K562 (cell line): ENCODE measurements at regions not wholly inside any gene's neighbourhood (a gene's known extent, or its start where the extent isn't known, plus 50 kb on each side); places are given as distances from the start of the nearest gene placed in this dataset.

Experiments
- ATAC-seq: fragments of 200-7000 bp; cut with Tn5 transposase; 3 replicates; pipeline ENCODE4 v1.9.1; 2020; ENCODE audit warnings: moderate library complexity
- BruUV-seq: library from RNA; stranded (reverse); fragments of 400-500 nt; replicated peaks from 2 replicates; lab custom pipeline; 2021; lab: Mats Ljungman, UMichigan
- CTCF ChIA-PET: fragments of 300-600 bp; formaldehyde crosslinking; extraction: SDS; loops from one replicate; lab custom pipeline; 2021; ENCODE audit warnings: low intra/inter-chr PET ratio; lab: Yijun Ruan, JAX
- POLR2A ChIA-PET: fragments of 300-600, 350-650 bp; sonication (Branson Sonifier 250); formaldehyde crosslinking; extraction: SDS; loops from one replicate; lab custom pipeline; 2021; ENCODE audit warnings: antibody characterized with exemption, inconsistent platforms; lab: Yijun Ruan, JAX
- DNase-seq, 4 experiments: peaks; one replicate each; pipeline versions ENCODE4 v3.0.0 to v3.0.0-alpha.2; 2011 to 2018; ENCODE audit warnings: low spot score in 3 of 4, mixed read lengths in 3 of 4; ENCODE audit errors: extremely low read depth in 1 of 4
- FAIRE-seq: peaks from 2 replicates; lab custom pipeline; 2011; peaks lifted over from hg19 to GRCh38; lab: Jason Lieb, UNC
- H2AFZ ChIP-seq: 2 replicates; pipeline ENCODE4 v1.6.0; 2011; ENCODE audit warnings: low read depth, low read length, control low read depth, inconsistent platforms
- H3K27ac ChIP-seq: fragments of 200-600 bp; 3 replicates; pipeline ENCODE4 v1.8.0; 2011; ENCODE audit warnings: low read depth, mild to moderate bottlenecking, control low read depth, inconsistent platforms, low read length, moderate library complexity, mixed read lengths; ENCODE audit errors: extremely low read depth
- H3K27me3 ChIP-seq, 2 experiments: fragments of 300-600 bp in 1 of 2; 2 replicates in 1 of 2; 3 replicates in 1 of 2; pipeline versions ENCODE4 v1.6.0 to v1.8.0; 2011; ENCODE audit warnings: inconsistent platforms in 2 of 2, low read length in 2 of 2, mild to moderate bottlenecking in 1 of 2, mixed read lengths in 1 of 2, moderate library complexity in 1 of 2; ENCODE audit not compliant: control insufficient read depth in 2 of 2, insufficient read depth in 2 of 2
- H3K36me3 ChIP-seq: fragments of 300-600 bp; 3 replicates; pipeline ENCODE4 v1.8.0; 2011; ENCODE audit warnings: mild to moderate bottlenecking, low read length, inconsistent platforms; ENCODE audit not compliant: control insufficient read depth, insufficient read depth
- H3K4me1 ChIP-seq, 2 experiments: fragments of 200-600 bp in 1 of 2; replicated peaks in 1 of 2; 2 replicates in 1 of 2; 3 replicates in 1 of 2; pipeline versions ENCODE4 v1.5.1 to v1.8.0; 2011; ENCODE audit warnings: inconsistent platforms in 2 of 2, low read length in 2 of 2, mild to moderate bottlenecking in 1 of 2, mixed read lengths in 1 of 2, moderate library complexity in 1 of 2; ENCODE audit not compliant: control insufficient read depth in 2 of 2, insufficient read depth in 2 of 2
- H3K4me2 ChIP-seq: 2 replicates; pipeline ENCODE4 v1.6.1; 2011; ENCODE audit warnings: low read length, control low read depth, inconsistent platforms, mixed read lengths; ENCODE audit not compliant: insufficient read depth
- H3K4me3 ChIP-seq: fragments of 200-600 bp; sonication (generic), shearing (Covaris generic); 2 replicates; pipeline ENCODE4 v1.5.1; 2016; ENCODE audit warnings: control low read depth, inconsistent platforms
- H3K79me2 ChIP-seq: fragments of 200-600 bp; 3 replicates; pipeline ENCODE4 v1.8.0; 2011; ENCODE audit warnings: low read length, inconsistent platforms; ENCODE audit not compliant: control insufficient read depth, insufficient read depth
- H3K9ac ChIP-seq, 2 experiments: 2 replicates each; pipeline versions ENCODE4 v1.6.0 to v1.6.1; 2011; ENCODE audit warnings: low read depth in 2 of 2, low read length in 2 of 2, control low read depth in 1 of 2, inconsistent platforms in 1 of 2, mild to moderate bottlenecking in 1 of 2, mixed read lengths in 1 of 2; ENCODE audit not compliant: insufficient read depth in 1 of 2
- H3K9me1 ChIP-seq: one replicate; pipeline ENCODE4 v1.6.0; 2011; ENCODE audit warnings: inconsistent platforms, mild to moderate bottlenecking, low read length, moderate library complexity; ENCODE audit not compliant: control insufficient read depth, insufficient read depth
- H3K9me3 ChIP-seq: replicated peaks from 2 replicates; pipeline ENCODE4 v1.5.1; 2011; ENCODE audit warnings: low read depth, low read length, inconsistent platforms; ENCODE audit not compliant: control insufficient read depth, insufficient read depth
- H4K20me1 ChIP-seq: replicated peaks from 2 replicates; pipeline ENCODE4 v1.6.1; 2011; ENCODE audit warnings: low read length, inconsistent platforms, mixed read lengths; ENCODE audit not compliant: control insufficient read depth, insufficient read depth
- CC2D1A ChIP-seq: fragments of 450-650 bp; IDR thresholded peaks from 2 replicates; pipeline ENCODE4 v1.6.1; 2017; ENCODE audit warnings: mild to moderate bottlenecking
- ELF4 ChIP-seq: fragments of 450-650 bp; formaldehyde crosslinking; IDR thresholded peaks from 2 replicates; pipeline ENCODE4 v1.4.0; 2022; ENCODE audit warnings: missing genetic modification characterization
- U2AF1 ChIP-seq: fragments of 200-400 bp; formaldehyde crosslinking; optimal IDR thresholded peaks from 2 replicates; pipeline ENCODE3; 2017; ENCODE audit warnings: mild to moderate bottlenecking, low read depth, low read length, moderate library complexity
- ZNF785 ChIP-seq: fragments of 250-450 bp; sonication (Bioruptor Pico); IDR thresholded peaks from 2 replicates; pipeline ENCODE4 v1.4.0; 2020; ENCODE audit warnings: mild to moderate bottlenecking
- WGBS: fragments of 100-300 bp; shearing (Covaris generic); methylation state at CpG from one replicate; pipeline ENCODE4 v1.1.6; 2016; ENCODE audit warnings: low coverage, mixed read lengths; ENCODE audit not compliant: insufficient coverage; ENCODE audit errors: missing lambda C conversion rate; 5-methylcytosine and 5-hydroxymethylcytosine counted together
- in situ Hi-C: fragments of 300-500 bp; cut with MboI; formaldehyde crosslinking; loops from 4 replicates; pipeline ENCODE4 v1.15.0; 2018; ENCODE audit warnings: inconsistent platforms, mixed read lengths
- intact Hi-C: fragments of 100-400 bp; cut with micrococcal nuclease; formaldehyde crosslinking; loops from 2 replicates; pipeline ENCODE4 v1.14.2; 2022
- TF ChIP-seq, protein P1 (sequence below): fragments of 250-450 bp; sonication (Bioruptor Pico); IDR thresholded peaks from 2 replicates; pipeline ENCODE4 v1.9.0; 2021; ENCODE audit warnings: mild to moderate bottlenecking, inconsistent platforms
- TF ChIP-seq, protein P2 (sequence below): fragments of 450-650 bp; formaldehyde crosslinking; IDR thresholded peaks from 2 replicates; pipeline ENCODE4 v1.4.0; 2020; ENCODE audit warnings: mild to moderate bottlenecking

DNA sequence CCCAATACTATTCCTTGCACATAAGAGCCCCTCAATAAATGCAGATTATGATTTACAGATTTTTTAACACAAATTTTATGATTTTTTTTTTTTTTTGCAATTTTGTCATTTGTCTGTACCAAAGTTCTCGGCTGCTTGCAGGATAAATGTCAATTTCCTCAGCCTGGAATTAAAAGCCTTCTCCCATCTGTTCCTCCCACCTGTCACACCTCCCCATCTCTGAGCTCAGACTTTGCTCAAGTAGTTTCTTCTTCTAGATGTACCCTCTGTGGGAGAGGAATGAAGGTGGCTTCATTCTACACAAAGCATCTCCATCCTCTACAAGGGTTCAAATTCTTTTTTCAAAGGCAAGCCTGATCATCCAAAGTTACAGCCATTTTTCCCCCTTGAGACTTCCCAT, 153.7 kb upstream of the GRAMD2B start (continued):
- TF ChIP-seq, protein P1, sequence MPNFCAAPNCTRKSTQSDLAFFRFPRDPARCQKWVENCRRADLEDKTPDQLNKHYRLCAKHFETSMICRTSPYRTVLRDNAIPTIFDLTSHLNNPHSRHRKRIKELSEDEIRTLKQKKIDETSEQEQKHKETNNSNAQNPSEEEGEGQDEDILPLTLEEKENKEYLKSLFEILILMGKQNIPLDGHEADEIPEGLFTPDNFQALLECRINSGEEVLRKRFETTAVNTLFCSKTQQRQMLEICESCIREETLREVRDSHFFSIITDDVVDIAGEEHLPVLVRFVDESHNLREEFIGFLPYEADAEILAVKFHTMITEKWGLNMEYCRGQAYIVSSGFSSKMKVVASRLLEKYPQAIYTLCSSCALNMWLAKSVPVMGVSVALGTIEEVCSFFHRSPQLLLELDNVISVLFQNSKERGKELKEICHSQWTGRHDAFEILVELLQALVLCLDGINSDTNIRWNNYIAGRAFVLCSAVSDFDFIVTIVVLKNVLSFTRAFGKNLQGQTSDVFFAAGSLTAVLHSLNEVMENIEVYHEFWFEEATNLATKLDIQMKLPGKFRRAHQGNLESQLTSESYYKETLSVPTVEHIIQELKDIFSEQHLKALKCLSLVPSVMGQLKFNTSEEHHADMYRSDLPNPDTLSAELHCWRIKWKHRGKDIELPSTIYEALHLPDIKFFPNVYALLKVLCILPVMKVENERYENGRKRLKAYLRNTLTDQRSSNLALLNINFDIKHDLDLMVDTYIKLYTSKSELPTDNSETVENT (CRISPR knock-in tag) = no peak
- TF ChIP-seq, all 486 proteins: peak for 0

- in situ Hi-C loops = no loop called here
- H3K9me1 ChIP-seq = no peaks in the 10 kb centered on the region
- H2AFZ ChIP-seq = no peak overlapping the region
- H3K9me3 ChIP-seq = no peaks in the 10 kb centered on the region
- H3K9ac ChIP-seq = no peak overlapping the region
- H3K4me1 ChIP-seq = no peaks in the 10 kb centered on the region
- WGBS = 0% methylated on average over 3 of the region's 3 CpGs
- H3K27me3 ChIP-seq = no peaks in the 10 kb centered on the region
- no peak overlapping the region for H3K4me2 ChIP-seq
- CTCF ChIA-PET = no interaction called here
- no peaks in the 10 kb centered on the region for H3K36me3 ChIP-seq
- no peak overlapping the region for H3K4me3 ChIP-seq
- no peaks in the 10 kb centered on the region for H3K79me2 ChIP-seq
- no TSS peak for BruUV-seq
- H3K27ac ChIP-seq = no peak overlapping the region
- TF ChIP-seq ELF4 (CRISPR knock-in tag) = no peak
- TF ChIP-seq CC2D1A = no peak
- TF ChIP-seq U2AF1 = no peak
- TF ChIP-seq ZNF785 (CRISPR knock-in tag) = no peak
- TF ChIP-seq, protein P2, sequence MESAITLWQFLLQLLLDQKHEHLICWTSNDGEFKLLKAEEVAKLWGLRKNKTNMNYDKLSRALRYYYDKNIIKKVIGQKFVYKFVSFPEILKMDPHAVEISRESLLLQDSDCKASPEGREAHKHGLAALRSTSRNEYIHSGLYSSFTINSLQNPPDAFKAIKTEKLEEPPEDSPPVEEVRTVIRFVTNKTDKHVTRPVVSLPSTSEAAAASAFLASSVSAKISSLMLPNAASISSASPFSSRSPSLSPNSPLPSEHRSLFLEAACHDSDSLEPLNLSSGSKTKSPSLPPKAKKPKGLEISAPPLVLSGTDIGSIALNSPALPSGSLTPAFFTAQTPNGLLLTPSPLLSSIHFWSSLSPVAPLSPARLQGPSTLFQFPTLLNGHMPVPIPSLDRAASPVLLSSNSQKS (CRISPR knock-in tag) = no peak
- TF ChIP-seq, all 486 proteins: peak for 0
- POLR2A ChIA-PET = no interaction called here
- FAIRE-seq (no peak), DNase-seq (no peak), ATAC-seq (no peak)
- H4K20me1 ChIP-seq = no peaks in the 10 kb centered on the region
- intact Hi-C loops = no loop called here
Measured at GRCh38 chr5:126271141-126271540, 152.1 kb upstream of the GRAMD2B start.
